ENCODE measurements at regions not wholly inside any gene's neighbourhood (a gene's known extent, or its start where the extent isn't known, plus 50 kb on each side); places are given as distances from the start of the nearest gene placed in this dataset.
A peak's percentile ranks its signal among the peaks of the same experiment; 100 is the strongest.

DNA sequence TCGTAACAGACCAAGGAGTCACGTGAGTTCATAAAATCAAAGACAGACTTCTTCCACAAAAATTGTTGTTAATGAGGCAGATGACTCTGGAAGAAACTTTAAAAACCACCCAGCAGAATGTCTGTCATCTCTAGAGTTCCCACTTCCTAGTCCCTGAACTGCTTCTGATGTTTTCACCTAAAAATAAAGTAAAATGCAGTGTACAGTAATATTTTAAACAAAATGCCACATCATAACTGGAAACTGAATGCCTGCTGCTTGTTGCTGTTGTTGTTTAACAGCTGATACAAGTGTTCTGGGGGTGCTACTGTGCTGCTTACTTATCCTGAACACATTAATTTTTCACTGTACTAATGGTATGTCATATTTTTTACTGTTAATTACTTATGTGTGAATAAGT lies 577.2 kb downstream of the MTRR start:
- Histone ChIP-seq H3K27me3 (no peaks in the 10 kb centered on the region), H3K27ac (no peak overlapping the region), H3K4me3 (no peak overlapping the region), H3K36me3 (no peaks in the 10 kb centered on the region), H3K4me1 (no peaks in the 10 kb centered on the region), H3K9me3 (no peaks in the 10 kb centered on the region)
- no peak for DNase-seq
- intact Hi-C loops (cut with DNase I; ENCODE audit: low total_unique reads) = no loop called here
- TF ChIP-seq, protein P1, sequence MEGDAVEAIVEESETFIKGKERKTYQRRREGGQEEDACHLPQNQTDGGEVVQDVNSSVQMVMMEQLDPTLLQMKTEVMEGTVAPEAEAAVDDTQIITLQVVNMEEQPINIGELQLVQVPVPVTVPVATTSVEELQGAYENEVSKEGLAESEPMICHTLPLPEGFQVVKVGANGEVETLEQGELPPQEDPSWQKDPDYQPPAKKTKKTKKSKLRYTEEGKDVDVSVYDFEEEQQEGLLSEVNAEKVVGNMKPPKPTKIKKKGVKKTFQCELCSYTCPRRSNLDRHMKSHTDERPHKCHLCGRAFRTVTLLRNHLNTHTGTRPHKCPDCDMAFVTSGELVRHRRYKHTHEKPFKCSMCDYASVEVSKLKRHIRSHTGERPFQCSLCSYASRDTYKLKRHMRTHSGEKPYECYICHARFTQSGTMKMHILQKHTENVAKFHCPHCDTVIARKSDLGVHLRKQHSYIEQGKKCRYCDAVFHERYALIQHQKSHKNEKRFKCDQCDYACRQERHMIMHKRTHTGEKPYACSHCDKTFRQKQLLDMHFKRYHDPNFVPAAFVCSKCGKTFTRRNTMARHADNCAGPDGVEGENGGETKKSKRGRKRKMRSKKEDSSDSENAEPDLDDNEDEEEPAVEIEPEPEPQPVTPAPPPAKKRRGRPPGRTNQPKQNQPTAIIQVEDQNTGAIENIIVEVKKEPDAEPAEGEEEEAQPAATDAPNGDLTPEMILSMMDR (IDR thresholded peaks at IDR 0.05) = no peak

- no peaks in the 10 kb centered on the region for H3K27me3 ChIP-seq
- TF ChIP-seq, protein P1 (IDR thresholded peaks at IDR 0.05) = no peak
- no peaks in the 10 kb centered on the region for H3K9me3 ChIP-seq
- peak overlapping the region; percentile 88 to 90 for H3K27ac ChIP-seq
- no peak for DNase-seq
- H3K4me1 ChIP-seq = peaks cover 0 to 19% (median 6%) of the 10 kb centered on the region in 4 donors
- peaks cover 0 to 10% (median 0%) of the 10 kb centered on the region in 3 donors for H3K36me3 ChIP-seq
- peak overlapping the region; percentile 92 to 93 for H3K4me3 ChIP-seq
- intact Hi-C loops (cut with DNase I; ENCODE audit: low total_unique reads) = no loop called here
These were observed 587.9 kb downstream of the MTRR start for GRCh38 chr5:8456846-8457186.

DNA sequence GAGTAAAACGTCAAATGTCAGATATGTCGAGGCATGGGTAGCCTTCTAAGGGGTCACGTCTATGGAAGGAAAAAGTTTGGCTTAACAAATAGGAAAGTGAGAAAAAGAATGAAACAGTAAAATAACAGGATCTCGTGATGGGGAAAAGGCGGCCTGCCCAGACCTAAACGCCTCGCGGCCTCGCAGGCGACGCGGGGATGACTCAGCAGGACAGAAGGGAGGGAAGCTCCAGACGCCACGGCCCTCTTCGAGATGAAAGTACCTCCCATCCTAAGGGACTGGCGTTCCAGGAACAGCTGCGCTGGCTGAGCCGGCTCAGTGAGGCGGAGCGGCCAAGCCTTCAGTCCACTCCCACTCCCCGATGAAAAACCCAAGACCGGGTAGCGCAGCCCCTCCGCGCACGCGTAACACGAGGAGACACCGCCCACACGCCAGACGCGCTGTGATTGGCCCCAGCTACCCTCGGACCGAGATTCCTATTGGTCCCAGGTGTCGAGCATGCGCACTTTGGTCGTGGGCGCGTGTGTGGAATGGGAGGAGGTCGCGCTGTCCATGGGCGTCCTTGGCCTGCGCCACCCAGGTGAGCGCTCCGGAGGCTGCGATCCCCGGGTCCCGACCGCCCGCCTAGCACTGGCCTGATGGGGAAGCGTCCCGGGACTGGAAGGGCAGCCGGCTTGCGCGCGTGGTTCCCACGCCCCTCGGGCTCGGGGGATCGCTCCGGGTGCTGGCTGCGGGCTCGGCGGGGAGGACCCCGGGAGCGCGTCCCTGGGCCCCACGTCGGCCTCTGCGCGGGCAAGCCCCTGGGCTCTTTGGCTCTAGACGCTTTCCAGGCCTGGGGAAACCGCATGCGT lies 588.5 kb downstream of the MTRR start:
- Histone ChIP-seq H3K36me3 (peaks cover 0 to 13% (median 0%) of the 10 kb centered on the region in 3 donors), H3K27me3 (no peaks in the 10 kb centered on the region), H3K27ac (peak overlapping the region; percentile 88 to 90), H3K4me1 (peaks cover 0 to 19% (median 6%) of the 10 kb centered on the region in 4 donors), H3K9me3 (no peaks in the 10 kb centered on the region), H3K4me3 (peak overlapping the region; percentile 92 to 93)
- TF ChIP-seq, protein P1 (IDR thresholded peaks at IDR 0.05) = no peak
- intact Hi-C loops (cut with DNase I; ENCODE audit: low total_unique reads) = no loop called here
- peak; percentile 94 to 97 for DNase-seq

- Histone ChIP-seq H3K27me3 (no peaks in the 10 kb centered on the region), H3K9me3 (no peaks in the 10 kb centered on the region), H3K4me3 (peak overlapping the region; percentile 92 to 93), H3K36me3 (peaks cover 0 to 13% (median 0%) of the 10 kb centered on the region in 3 donors), H3K4me1 (peaks cover 0 to 19% (median 6%) of the 10 kb centered on the region in 4 donors), H3K27ac (peak overlapping the region; percentile 88 to 90)
- intact Hi-C loops (cut with DNase I; ENCODE audit: low total_unique reads) = no loop called here
- TF ChIP-seq, protein P1 (IDR thresholded peaks at IDR 0.05) = no peak
- DNase-seq = no peak
These were observed 589.1 kb downstream of the MTRR start for GRCh38 chr5:8458038-8458383.

DNA sequence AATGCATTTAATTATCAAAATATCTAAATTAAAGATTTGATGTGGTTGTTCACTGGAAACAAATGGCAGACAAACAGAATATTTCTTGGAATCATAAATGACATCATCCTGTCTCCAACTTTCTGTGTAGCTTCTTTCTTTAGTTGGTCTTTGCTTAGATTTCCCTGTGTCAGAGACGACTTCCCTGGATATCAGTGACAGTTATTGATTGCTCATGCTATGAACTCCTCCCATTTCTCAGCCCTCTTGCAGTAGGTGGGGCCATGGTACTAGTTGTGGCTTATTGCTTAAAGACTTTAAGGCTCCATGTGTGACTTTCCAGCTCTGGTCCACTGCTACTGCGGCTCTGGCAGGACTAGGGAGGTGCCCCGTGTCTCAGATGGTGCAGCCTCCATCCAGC lies 592.6 kb downstream of the MTRR start:
- Histone ChIP-seq H3K4me3 (no peak overlapping the region), H3K36me3 (peaks cover 0 to 13% (median 0%) of the 10 kb centered on the region in 3 donors), H3K9me3 (no peaks in the 10 kb centered on the region), H3K27me3 (no peaks in the 10 kb centered on the region), H3K27ac (no peak overlapping the region), H3K4me1 (peaks cover 0 to 16% (median 6%) of the 10 kb centered on the region in 4 donors)
- intact Hi-C loops (cut with DNase I; ENCODE audit: low total_unique reads) = no loop called here
- DNase-seq = no peak
- TF ChIP-seq, protein P1 (IDR thresholded peaks at IDR 0.05) = no peak

All from tibial artery (tissue), 4 donors.